ENCODE measurements at regions not wholly inside any gene's neighbourhood (a gene's known extent, or its start where the extent isn't known, plus 50 kb on each side); places are given as distances from the start of the nearest gene placed in this dataset.

GRCh38 chr1:119220991-119221390 is 80.5 kb upstream of the WARS2 start:
- no peak for TF ChIP-seq L3MBTL2 (conservative IDR thresholded peaks at IDR 0.05)
- TF ChIP-seq FOXM1 (IDR thresholded peaks at IDR 0.05; ENCODE audit: borderline replicate concordance) = no peak
- TF ChIP-seq PKNOX1 (IDR thresholded peaks at IDR 0.05) = no peak
- TF ChIP-seq SUZ12 (IDR thresholded peaks at IDR 0.05) = no peak
- no peak for TF ChIP-seq FOXK2 (IDR thresholded peaks at IDR 0.05)
- no peak for TF ChIP-seq ZNF384 (IDR thresholded peaks at IDR 0.05)
- no peak for TF ChIP-seq SP1 (IDR thresholded peaks at IDR 0.05)
- no peak for TF ChIP-seq ELF4 (IDR thresholded peaks at IDR 0.05)
- TF ChIP-seq BHLHE40 (IDR thresholded peaks at IDR 0.05; ENCODE audit: borderline replicate concordance) = no peak
- TF ChIP-seq FOXA1 (IDR thresholded peaks at IDR 0.05) = no peak
- TF ChIP-seq HDGF (IDR thresholded peaks at IDR 0.05; ENCODE audit: borderline replicate concordance) = no peak
- TF ChIP-seq NFRKB (IDR thresholded peaks at IDR 0.05) = no peak
- TF ChIP-seq LEF1 (IDR thresholded peaks at IDR 0.05; ENCODE audit: borderline replicate concordance) = no peak
